BJ (cell line): ENCODE measurements at regions not wholly inside any gene's neighbourhood (a gene's known extent, or its start where the extent isn't known, plus 50 kb on each side); places are given as distances from the start of the nearest gene placed in this dataset.
"Not testable (repeated sequence)": the region's sequence is repeated elsewhere in the genome, so short reads cannot be mapped to it uniquely, and the experiment has no call there.

Experiments used
- CTCF ChIA-PET: fragments of 350-600 bp; formaldehyde crosslinking; extraction: SDS; loops from one replicate; lab custom pipeline; 2021; ENCODE audit warnings: antibody characterized with exemption, inconsistent platforms; lab: Yijun Ruan, JAX
- POLR2A ChIA-PET: fragments of 300-600 bp; sonication (Branson Sonifier 250); formaldehyde crosslinking; extraction: SDS; loops from one replicate; lab custom pipeline; 2021; ENCODE audit warnings: antibody characterized with exemption; lab: Charles Lee
- DNase-seq: peaks from one replicate; pipeline ENCODE4 v3.0.0-alpha.2; 2011; ENCODE audit warnings: low read depth
- H3K27me3 ChIP-seq: 2 replicates; pipeline ENCODE4 v1.6.0; 2011; ENCODE audit warnings: low read length; ENCODE audit not compliant: control insufficient read depth, insufficient read depth
- H3K36me3 ChIP-seq: 2 replicates; pipeline ENCODE4 v1.5.1; 2011; ENCODE audit warnings: low read length; ENCODE audit not compliant: control insufficient read depth, insufficient read depth
- H3K4me3 ChIP-seq: 2 replicates; pipeline ENCODE4 v1.5.1; 2011; ENCODE audit warnings: low read depth, mild to moderate bottlenecking, control low read depth, low read length
- CTCF ChIP-seq: IDR thresholded peaks from 2 replicates; pipeline ENCODE4 v1.5.1; 2011; ENCODE audit warnings: low read depth, mild to moderate bottlenecking, control low read depth, inconsistent platforms, low read length, moderate library complexity; ENCODE audit not compliant: insufficient read depth

GRCh38 chr5:40355181-40355580 lies 324.5 kb upstream of the PTGER4 start:
- TF ChIP-seq CTCF = no peak
- Histone ChIP-seq H3K27me3 (no peaks in the 10 kb centered on the region), H3K36me3 (no peaks in the 10 kb centered on the region), H3K4me3 (no peak overlapping the region)
- POLR2A ChIA-PET = no interaction called here
- CTCF ChIA-PET = no interaction called here
- DNase-seq = no peak

GRCh38 chr5:40354171-40354570 lies 325.5 kb upstream of the PTGER4 start:
- H3K27me3 ChIP-seq = no peaks in the 10 kb centered on the region
- no peaks in the 10 kb centered on the region for H3K36me3 ChIP-seq
- no peak for DNase-seq
- POLR2A ChIA-PET = no interaction called here
- CTCF ChIA-PET = no interaction called here
- no peak overlapping the region for H3K4me3 ChIP-seq
- TF ChIP-seq CTCF = no peak

- DNase-seq = no peak
- Histone ChIP-seq H3K4me3 (no peak overlapping the region), H3K27me3 (no peaks in the 10 kb centered on the region), H3K36me3 (no peaks in the 10 kb centered on the region)
- CTCF ChIA-PET = no interaction called here
- no peak for TF ChIP-seq CTCF
- POLR2A ChIA-PET = no interaction called here
These were observed 326.3 kb upstream of the PTGER4 start for GRCh38 chr5:40353442-40353841.

GRCh38 chr5:40347981-40348725 lies 331.6 kb upstream of the PTGER4 start:
- POLR2A ChIA-PET = no interaction called here
- no peak for TF ChIP-seq CTCF
- Histone ChIP-seq H3K36me3 (no peaks in the 10 kb centered on the region), H3K27me3 (no peaks in the 10 kb centered on the region), H3K4me3 (no peak overlapping the region)
- CTCF ChIA-PET = no interaction called here
- DNase-seq = no peak

- CTCF ChIA-PET = no interaction called here
These were observed 332.8 kb upstream of the PTGER4 start for GRCh38 chr5:40346901-40347300.

GRCh38 chr5:40338434-40338833 lies 341.3 kb upstream of the PTGER4 start:
- H3K4me3 ChIP-seq, H3K27me3 ChIP-seq, H3K36me3 ChIP-seq, DNase-seq, CTCF ChIA-PET, POLR2A ChIA-PET: not testable (repeated sequence)

More at GRCh38 chr5:40346901-40347300, 332.8 kb upstream of the PTGER4 start:
- no peaks in the 10 kb centered on the region for H3K27me3 ChIP-seq
- no peaks in the 10 kb centered on the region for H3K36me3 ChIP-seq
- no peak for TF ChIP-seq CTCF
- POLR2A ChIA-PET = no interaction called here
- no peak overlapping the region for H3K4me3 ChIP-seq
- DNase-seq = no peak
